ENCODE measurements at regions not wholly inside any gene's neighbourhood (a gene's known extent, or its start where the extent isn't known, plus 50 kb on each side); places are given as distances from the start of the nearest gene placed in this dataset.
"Not testable (repeated sequence)": the region's sequence is repeated elsewhere in the genome, so short reads cannot be mapped to it uniquely, and the experiment has no call there.

DNA sequence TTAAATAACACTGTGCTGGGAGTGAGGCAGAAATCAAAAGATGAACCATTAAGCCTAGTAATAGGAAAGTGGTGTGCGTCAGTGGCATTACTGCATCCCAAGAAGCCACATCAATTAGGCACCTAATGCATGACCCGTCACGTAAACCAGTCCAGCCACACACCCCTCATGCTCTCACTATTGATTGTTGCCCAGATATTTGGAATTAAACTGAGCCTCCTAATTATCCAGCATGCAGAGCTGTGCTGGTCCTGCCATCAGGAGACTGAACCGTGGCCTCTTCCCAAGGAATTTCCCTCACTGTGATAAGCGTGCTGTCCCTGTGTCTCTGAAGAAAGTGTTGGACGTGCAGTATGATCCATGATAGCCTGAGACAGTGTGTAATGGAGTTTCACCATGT lies 270.6 kb upstream of the SLC14A2 start:
- not testable (repeated sequence) for TF ChIP-seq CTCF, POLR2A, EP300 (IDR thresholded peaks at IDR 0.05)
